GM18498 (cell line): ENCODE measurements at regions not wholly inside any gene's neighbourhood (a gene's known extent, or its start where the extent isn't known, plus 50 kb on each side); places are given as distances from the start of the nearest gene placed in this dataset.
"Not testable (repeated sequence)": the region's sequence is repeated elsewhere in the genome, so short reads cannot be mapped to it uniquely, and the experiment has no call there.

ENCODE experiments used
- ATAC-seq: cut with Tn5 transposase; IDR thresholded peaks from one replicate; pipeline ENCODE4 v1.9.1; 2021; ENCODE audit warnings: mild to moderate bottlenecking, moderate library complexity; ENCODE audit not compliant: unreplicated experiment

DNA sequence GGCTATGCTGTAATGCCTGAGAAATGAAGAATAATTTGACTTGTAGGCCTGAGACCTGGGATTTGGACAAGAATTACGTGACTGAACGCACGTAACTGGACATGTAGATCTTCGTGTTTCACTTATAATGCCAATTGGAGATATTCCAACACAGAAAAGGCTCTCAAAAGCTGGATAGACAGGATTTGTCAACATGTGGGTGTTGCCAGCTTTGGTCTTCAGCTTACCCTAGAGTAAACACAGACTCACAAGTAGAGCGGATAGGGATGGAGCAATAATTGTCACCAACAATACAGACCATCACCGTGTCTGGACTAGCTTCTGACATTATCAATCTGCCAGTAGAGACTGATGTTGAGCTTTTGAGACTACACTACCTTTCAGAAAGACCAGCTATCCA is 1511.0 kb upstream of the ADGRL3 start:
- no peak for ATAC-seq

DNA sequence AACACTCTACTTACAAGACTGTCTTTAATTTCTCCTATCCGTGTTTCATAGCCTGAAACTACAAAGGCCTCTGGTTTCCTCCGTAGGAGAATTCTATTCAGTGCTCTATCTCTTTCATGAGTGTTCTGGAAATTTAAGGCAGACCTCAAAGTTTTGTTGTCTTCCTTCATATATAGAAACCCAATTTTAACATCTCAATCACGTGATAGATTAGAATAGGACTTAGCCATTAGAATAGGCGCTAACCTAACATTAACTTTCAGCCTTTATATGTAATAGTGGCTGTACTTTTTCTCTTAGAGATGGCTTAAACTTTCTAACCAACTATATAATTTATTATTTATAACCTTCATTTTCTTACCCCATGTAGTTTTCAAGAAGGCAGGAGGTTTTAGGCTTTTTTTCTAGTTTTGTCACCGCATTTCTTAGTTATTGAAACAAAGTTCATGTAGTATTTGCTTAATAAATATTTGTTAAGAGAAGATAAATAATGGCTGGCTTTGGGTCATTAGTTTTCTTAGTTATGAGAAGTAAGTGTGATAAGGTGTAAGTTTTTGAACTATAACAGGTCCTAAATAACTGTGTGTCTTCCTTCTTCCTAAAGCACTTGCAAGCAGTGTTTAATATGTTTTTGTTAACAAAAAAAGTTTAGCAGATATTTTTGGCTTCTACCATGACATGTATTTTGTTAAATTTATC is 1504.6 kb upstream of the ADGRL3 start:
- ATAC-seq: no peak

DNA sequence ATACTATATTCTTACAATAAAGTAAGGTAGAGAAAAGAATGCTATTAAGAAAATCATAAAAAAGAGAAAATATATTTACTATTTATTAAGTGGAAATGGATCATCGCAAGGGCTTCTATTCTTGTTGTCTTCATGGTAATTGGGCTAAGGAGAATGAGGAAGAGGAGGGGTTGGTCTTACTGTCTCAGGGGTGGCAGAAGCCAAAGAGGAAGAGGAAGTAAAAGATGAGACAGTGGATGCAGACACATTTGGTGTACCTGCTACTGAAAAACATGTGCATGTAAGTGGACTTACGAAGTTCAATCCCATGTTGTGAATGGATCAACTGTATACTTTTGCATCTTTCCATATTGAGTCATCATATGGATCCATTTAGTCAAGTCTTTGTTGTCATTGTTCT is 1502.1 kb upstream of the ADGRL3 start:
- no peak for ATAC-seq

DNA sequence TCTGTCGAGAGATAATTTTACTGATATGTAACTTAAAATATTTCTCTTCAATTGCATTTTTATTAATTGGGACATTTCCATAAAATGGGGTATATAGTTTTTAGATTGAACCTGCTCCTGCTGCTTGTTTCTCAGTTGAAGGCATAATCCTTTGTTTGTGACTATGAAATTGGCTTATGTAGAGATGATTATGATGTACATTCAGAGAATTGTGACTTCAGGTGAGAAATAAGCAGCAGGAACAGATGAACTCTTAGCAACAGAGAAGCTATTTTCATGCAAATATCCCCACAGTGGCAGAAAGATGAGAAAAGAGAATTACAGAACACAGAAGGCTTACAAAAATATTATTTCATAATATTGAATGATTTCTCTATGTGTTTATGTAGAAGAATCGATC is 1499.5 kb upstream of the ADGRL3 start:
- ATAC-seq: no peak

DNA sequence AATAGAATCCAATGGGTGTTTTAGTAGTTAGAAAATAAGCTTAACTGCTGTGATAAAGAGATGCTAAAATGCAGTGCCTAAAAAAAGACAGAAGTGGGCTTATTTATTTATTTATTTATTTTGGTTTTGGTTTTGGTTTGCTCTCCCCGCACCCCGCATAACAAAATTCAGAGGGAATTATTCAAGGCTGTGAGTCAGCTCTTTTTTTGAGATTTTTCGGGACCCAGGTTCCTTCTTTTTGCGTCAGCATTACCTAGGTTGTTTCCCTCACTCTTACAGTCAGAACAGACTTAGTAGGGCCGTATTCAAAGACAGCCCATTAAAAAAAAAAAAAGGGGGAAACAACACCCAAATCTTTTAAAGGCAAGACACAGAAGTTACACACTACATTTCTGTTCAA is 1495.5 kb upstream of the ADGRL3 start:
- ATAC-seq: no peak

DNA sequence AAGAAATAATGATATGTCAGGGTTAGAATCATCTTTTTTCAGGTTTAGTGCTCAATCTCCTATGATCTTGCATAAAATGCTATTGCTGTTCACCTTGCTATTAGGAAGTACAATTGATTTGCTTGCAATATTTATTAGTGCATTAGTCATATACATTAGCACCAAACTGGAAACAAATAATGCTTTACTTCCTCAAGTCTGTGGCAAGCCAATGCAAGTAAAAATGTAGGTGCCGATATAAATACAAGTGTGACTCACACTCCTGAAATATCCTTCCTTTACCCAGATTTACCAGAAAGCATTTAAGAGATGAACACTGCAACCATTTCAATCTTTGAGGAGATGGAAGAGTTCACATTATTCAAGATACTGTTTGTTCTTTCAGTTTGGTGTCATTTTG is 1487.7 kb upstream of the ADGRL3 start:
- ATAC-seq: no peak

DNA sequence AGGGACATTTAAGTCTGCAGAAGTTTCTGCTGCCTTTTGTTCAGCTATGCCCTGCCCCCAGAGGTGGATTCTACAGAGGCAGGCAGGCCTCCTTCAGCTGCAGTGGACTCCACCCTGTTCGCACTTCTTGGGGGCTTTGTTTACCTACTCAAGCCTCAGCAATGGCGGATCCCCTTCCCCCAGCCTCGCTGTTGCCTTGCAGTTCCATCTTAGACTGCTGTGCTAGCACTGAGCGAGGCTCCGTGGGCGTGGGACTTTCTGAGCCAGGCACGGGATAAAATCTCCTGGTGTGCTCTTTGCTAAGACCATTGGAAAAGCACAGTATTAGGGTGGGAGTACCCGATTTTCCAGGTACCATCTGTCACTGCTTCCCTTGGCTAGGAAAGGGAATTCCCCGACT is 1475.8 kb upstream of the ADGRL3 start:
- not testable (repeated sequence) for ATAC-seq

DNA sequence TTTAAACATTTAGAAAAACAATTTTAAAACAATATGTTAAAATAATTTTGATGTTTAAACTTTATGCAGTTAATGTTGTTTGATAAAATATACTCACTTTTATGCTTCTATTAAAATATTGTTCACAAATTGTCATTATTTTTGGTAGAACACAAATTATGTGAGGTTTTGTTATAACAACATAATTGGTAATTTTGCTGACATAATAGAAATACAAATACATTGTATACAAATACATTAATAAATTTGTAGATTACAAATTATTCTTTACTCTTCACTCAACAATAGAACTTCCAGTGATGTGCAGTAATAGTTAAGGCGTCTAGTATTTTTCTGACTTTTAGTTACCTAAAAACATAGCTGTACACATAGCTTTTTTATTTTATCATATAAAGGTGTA is 1472.4 kb upstream of the ADGRL3 start:
- no peak for ATAC-seq

DNA sequence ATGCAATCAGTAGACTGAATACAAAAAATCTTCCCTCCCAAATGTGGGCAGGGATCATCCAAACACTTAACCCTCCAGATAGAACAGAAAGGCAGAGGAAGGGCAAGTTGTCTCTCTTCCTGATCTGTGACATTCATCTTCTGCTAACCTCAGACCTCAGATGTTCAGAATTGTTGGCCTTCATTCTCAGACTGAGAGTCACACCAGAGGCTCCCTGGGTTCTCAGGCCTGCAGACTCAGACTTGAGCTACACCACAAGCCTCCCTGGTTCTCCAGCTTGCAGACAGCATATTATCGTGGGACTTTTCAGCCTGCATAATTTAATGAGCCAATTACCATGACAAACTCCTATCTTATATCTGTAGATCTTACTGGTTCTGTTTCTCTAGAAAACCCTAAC is 1471.6 kb upstream of the ADGRL3 start:
- ATAC-seq: no peak

DNA sequence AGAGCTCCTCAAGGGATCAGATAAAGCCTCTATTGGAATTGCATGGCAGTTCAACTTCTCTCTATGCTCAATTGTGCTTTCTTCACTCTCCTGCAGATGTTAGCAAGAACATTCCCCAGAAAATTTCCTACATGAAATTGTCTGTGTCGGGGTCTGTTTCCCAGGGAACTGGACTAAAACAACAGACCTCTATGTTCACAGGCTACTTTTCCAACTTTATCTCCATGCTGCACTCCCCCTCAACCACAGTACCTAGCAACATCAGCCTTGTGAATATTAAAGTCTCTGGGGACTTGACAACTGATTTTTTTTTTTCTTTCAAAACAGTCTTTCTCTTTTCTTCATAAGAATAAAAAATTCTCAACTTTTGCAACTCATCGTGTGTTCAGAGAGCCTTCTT is 1470.8 kb upstream of the ADGRL3 start:
- ATAC-seq: no peak

DNA sequence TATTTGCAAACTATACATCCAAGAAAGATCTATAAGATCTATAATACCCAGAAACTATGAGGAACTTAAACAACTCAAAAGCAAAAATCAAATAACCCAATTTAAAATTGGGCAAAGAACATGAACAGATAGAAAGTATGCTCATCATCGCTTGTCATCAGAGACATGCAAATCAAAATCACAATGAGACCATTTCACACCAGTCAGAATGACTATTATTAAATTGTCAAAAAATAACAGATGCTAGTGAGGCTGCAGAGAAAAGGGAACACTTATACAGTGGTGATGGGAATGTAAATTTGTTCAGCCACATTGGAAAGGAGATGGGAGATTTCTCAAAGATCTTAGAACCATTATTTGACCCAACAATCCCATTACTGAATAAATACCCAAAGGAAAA is 1451.7 kb upstream of the ADGRL3 start:
- ATAC-seq: no peak

DNA sequence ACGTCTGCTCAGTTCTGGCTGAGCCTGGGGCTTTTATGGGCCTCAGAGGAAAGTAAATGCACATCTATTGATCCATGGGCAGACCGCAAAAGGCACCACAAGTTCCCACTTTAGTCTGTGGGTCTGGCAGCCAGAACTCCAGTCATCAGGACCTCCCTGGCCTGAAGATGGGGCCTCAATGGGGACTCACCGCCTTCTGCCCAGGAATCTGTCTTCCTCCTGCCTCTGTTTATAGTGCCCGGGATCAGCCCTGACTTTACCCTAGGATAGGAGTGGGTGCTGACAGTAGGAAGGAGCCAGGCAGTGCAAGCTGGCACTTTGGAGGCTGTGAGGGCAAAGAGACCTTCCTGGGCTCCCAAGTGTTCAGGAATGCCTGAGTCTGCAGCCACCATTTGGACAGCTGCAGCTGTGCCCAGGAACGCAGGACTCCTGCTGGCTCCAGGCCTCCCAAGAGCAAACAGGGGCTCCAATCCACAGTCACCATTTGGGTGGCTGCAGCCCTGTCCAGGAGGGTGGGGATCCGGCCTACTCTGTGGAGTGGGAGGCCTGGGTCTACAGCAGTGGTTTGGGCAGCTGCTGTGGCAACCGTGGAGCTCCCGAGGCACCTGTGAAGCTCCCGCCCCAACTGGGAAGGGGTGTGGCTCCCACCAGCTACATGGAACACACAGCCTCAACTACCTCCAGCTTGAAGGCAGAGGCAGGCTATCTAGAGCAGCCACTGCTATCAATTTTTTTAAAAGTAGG is 1440.9 kb upstream of the ADGRL3 start:
- ATAC-seq: no peak

DNA sequence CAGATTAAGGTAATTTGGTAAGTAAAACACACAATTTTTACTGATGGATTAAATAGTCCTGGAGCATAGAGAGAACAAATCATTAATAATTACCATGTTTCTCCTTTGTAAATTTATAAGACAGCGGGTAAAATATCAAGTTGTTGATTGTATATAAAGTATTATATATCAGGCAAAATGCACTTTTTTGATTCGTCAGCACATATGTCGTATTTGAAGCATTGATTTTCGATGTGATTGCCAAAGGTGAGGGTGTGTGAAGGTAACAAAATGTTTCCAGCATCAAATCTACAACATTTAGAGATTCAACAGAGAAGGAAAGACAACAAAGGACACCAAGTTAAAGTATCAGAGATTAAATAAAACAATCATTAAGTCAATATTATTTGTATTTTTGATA is 1437.8 kb upstream of the ADGRL3 start:
- ATAC-seq: no peak

DNA sequence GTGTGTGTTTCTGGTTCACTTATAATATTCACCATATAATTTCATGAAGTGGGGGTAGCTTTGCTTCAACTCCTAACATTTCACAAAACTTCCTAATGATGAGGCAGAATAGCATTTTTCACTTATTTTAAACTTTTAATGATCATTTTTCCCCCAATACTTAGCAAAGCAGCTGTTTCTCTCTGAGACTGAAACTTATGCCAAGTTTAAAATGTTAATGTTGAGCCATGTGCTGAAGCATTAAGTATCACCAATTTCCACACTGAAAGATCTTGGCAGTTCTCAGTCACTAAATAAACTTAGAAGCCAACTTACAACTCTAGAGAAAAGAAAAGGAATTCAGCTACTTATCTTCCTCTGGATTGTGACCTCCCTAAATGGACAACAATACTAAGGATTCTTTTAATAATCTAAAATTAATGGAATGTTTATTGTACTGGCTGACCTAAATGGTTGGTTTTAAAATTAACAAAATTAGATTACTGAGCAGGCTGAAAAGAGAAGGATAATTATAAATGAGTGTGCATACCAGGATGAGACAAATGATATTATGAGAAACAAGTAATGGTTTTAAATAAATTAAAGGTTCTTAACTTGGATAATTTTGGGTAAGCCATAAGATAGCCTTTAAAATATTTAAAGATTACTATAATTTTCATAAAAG is 1429.4 kb upstream of the ADGRL3 start:
- no peak for ATAC-seq

DNA sequence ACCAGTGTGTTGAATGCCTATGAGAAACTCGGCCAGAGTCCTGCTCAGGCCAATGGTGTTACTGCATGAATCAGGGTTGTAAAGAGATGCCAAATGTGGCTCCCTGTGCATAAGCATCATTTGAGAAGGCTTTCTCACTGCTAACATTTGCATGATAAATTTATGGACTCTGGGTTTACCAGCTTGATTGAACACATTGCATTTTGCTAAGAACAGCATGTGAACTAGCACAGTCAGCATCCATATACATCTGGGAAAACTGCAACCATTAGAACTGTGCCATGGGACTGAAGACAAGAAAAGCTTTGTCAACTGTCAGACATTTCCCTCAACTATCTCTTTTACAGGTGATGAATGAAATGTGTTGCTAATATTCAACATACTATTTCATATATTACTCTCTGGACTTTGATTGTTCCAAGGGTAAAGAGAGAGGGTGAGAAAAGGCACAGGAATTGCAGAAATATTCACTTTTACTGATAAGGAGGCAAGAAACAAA is 1427.4 kb upstream of the ADGRL3 start:
- no peak for ATAC-seq

DNA sequence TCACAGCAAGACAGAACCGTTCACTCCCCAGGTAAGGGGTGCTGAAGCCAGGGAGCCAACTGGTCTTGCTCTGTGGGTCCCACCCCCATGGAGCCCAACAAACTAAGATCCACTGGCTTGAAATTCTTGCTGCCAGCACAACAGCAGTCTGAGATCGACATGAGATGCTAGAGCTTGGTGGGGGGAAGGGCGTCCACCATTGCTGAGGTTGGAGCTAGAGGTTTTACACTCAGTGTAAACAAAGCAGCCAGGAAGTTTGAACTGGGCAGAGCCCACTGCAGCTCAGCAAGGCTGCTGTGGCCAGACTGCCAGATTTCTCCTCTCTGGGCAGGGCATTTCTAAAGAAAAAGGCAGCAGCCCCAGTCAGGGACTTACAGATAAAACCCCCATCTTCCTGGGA is 1419.9 kb upstream of the ADGRL3 start:
- not testable (repeated sequence) for ATAC-seq

DNA sequence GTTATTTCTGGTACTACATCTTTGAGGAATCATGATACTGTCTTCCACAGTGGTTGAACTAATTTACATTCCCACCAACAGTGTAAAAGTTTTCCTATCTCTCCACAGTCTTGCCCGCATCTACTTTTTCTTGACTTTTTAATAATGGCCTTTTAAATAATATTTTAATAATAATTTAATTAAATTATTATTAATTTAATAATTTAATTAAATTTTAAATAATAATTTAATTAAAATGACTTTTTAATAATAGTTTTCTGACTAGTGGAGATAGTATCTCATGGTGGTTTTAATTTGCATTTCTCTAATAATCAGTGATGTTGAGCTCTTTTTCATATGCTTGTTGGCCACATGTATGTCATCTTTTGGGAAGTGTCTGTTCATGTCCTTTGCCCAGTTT is 1395.0 kb upstream of the ADGRL3 start:
- ATAC-seq: no peak

DNA sequence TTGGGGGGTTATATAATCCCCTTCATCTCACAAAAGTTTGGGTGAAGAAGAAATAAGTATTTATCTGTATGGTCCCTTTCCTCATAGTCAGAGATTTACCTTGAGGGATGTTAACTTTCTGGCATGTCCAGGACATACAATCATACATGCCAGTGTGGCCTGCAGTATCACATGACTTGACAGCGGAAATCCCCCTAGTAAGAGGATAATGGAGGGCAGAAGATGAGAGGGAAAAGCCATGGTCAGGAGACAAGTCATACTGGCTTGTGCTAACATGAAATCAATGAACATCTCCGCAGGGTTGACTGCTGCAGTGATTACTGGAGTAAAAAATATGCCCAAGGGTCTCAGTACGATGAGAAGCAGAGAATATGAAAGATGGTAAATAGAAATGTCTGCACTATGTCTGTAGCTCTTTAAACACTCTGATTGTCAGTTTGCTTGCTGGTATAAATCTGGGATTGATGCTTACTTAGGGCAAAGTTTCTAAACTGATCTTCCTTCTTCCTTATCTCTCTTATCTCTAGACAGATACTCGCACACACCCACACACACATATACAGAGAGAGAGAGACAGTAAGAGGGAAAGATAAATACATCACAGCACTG is 1385.6 kb upstream of the ADGRL3 start:
- no peak for ATAC-seq

DNA sequence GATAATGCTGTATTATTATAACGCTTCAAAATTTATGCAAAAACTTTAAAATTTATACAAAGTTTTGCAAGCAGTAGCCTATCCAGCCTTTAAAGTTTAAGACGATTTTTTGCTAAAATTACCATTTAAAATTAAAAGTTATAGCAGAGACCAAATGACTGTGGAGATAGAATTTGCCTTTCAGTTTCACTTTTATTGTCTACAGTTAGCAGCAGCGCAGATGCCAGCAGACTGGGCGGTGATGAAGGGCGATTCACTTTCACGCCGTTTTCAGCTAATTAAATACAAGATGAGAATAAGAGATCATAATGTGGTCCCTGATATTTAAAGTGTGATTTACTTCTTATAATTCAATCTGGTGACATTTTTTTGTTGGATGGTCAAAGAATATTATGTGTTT is 1381.5 kb upstream of the ADGRL3 start:
- peak; percentile 98 for ATAC-seq

DNA sequence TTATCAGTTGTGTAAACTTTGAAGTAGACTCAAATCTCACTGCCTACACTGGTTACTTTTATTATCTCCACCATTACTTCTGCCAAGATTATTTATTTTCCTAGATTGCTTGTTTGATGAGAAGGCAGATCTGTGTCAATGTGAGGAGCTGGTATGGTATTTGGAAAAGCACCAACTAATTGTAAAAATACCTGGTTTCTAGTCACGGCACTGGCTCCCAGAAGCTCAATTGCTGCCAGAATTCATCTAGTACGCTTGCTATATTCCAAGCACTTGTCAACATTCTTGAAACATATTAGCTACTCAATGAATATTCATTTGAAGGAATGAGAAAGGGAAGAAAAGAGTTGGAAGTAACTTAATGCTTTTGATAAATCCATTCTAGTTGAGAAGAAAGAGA is 1376.8 kb upstream of the ADGRL3 start:
- no peak for ATAC-seq

DNA sequence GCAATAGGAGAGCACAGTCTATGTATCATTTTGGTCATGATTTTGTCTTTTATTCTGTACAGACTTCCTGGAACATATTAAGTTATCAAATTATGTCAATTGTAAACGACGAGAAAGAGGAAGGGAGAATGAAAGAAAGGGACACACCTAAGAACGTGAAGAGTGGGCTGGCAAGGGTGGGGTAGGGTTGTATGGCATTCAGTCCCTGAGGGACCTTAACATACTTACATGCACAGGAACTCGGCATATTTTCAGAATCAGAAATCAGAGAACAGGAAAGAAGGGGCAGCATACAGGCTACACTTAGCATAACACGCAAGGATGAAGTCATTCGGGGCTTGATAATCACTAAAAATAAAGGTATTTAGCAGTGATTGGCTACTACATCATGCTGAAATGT is 1375.0 kb upstream of the ADGRL3 start:
- ATAC-seq: no peak

DNA sequence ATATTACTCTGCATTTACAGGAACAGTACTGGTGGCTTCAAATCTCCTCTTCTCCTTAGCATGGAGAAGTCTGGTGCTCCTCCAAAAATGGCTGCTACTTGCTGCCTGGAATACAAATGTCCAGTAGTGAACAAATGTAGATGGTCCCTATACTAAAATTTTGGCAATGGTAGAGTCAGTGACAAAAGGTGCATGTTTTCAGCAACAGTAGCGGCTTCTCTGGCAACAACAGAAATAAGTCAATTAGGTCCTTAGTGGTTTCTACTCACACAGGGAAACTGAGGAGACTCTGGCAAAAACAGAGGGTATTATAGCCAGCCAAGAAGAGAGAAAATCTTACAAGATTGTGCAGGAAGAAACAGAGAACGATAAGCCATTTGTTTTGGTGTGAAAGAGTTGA is 1368.4 kb upstream of the ADGRL3 start:
- ATAC-seq: no peak
